ENCODE measurements at regions not wholly inside any gene's neighbourhood (a gene's known extent, or its start where the extent isn't known, plus 50 kb on each side); places are given as distances from the start of the nearest gene placed in this dataset.

DNA sequence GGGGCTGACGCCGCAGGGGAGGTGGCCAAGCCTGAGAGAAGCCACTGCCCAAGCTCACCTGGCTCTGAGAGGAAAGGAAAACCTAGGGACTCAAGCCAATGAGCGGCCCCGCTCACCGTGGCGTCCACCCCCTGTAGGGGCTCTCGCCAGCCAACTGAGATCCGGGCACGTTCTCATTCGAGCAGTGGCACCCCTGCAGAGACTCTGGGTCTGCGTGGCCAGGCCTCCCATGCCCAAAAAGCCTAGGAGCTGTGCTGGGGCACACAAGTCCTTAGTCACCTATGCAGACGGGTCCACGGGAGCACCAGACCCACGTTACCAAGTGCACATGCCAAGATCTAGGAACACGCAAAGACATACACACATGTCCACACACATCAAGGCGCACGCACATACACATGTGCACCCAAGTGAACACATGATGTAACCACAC, 106.2 kb downstream of the NCOR2 start:
- no peak for DNase-seq (ENCODE audit: low read depth in 4 of 4, low spot score in 3 of 4)

- DNase-seq (ENCODE audit: low read depth in 4 of 4, low spot score in 3 of 4) = no peak
Measured at GRCh38 chr12:124460771-124461170, 106.6 kb downstream of the NCOR2 start.

GRCh38 chr12:124459852-124460645, 107.4 kb downstream of the NCOR2 start:
- DNase-seq (ENCODE audit: low read depth in 4 of 4, low spot score in 3 of 4) = no peak

DNA sequence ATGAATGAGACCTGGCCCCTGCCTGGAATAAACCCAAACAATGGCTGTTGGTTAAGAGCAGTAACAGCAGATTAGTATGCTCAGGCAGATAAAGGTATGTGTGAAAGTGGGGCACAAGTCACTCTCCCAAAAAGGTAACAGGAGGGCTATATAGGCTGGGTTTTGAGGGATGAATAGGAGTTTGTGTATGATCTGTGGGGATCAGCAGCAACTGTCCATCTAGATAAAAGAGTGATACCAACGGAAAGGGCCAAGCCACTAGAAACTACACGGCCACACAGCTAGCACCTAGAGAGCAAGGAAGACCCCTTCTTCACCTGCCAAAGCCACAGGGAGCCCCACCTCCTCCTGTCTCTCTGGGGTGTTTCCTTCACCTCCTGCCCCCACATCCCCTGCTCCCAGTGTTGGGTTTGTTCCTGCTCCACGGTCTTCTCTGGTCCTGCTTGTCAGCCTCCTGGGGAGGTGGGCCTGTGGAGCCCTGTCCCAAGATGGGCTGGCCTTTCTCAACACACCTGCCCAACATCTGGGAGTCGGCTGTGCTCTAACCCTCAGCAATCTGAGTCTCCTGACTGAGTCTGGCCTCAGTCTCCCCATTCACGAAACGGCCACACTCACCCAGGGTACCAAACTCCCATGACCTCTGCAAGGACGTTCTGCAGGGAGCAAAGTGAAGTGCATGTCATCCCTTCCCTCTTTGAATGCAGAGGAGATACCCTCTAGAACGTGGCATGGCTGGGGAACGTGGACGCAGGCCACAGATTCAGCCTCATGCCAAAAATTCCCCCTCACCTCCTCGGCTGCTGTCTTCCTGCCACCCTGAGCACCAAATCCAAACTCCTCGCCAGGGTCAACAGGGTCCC, 108.2 kb downstream of the NCOR2 start:
- no peak for DNase-seq (ENCODE audit: low read depth in 4 of 4, low spot score in 3 of 4)

DNA sequence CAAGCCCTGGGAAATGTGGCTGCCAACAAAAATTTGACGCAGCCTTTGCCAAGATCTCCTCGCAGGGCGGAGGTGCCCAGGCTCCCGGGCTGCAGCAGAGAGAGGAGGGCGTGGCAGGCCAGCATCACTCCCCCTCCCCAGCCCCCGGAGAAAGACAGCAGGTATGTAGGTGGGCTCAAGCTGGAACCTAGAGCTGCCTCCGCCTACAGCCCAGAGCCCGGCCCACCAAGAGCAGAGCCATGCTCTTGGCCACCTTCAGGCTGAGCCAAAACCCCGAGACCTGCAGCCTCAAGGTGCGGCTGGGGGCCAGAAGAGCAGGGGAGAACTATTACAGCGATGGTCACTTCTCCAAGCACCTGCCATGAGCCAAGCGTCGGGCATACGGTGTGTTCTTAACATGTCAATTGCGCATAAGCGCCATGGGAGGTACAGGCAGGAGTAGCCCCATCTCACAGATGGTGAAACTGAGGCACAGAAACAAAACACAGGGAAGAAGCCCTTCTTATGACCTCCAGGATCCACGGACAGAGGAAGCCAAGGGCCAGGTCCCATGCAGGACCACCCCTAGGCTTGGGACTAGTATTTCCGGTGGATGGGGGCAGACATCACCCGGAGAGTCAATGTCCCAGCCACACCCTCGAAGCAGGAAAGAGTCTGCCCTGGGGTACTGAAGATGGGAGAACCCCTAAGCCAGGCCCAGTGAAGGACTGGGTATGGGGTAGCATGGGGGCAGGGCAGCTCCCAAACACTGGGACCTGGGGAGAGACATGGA, 109.0 kb downstream of the NCOR2 start:
- no peak for DNase-seq (ENCODE audit: low read depth in 4 of 4, low spot score in 3 of 4)

- DNase-seq (ENCODE audit: low read depth in 4 of 4, low spot score in 3 of 4) = no peak
Measured at GRCh38 chr12:124457287-124458219, 109.9 kb downstream of the NCOR2 start.

- DNase-seq (ENCODE audit: low read depth in 4 of 4, low spot score in 3 of 4) = no peak
Measured at GRCh38 chr12:124456652-124457152, 110.7 kb downstream of the NCOR2 start.

- DNase-seq (ENCODE audit: low read depth in 4 of 4, low spot score in 3 of 4) = no peak
Measured at GRCh38 chr12:124456133-124456651, 111.2 kb downstream of the NCOR2 start.

- DNase-seq (ENCODE audit: low read depth in 4 of 4, low spot score in 3 of 4) = no peak
Measured at GRCh38 chr12:124455336-124455735, 112.1 kb downstream of the NCOR2 start.

- no peak for DNase-seq (ENCODE audit: low read depth in 4 of 4, low spot score in 3 of 4)
Measured at GRCh38 chr12:124454735-124455134, 112.7 kb downstream of the NCOR2 start.

DNA sequence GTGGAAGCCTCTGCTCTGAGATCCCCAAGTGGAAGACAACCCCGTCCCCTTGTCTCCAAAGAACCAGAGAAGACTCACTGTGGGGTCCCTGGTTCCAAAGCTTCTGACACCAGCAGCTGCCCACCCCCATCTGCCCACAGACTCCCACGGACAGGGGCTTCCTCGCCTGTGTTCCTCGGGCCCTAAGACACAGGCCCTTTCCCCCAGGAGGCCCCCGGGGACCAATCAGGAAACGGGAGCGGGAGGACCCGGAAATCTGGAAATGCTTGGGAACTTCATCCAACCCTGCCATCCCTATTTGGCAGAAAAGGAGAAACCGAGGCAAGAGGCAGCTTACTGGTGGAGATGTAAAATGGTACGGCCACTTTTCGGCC, 113.1 kb downstream of the NCOR2 start:
- DNase-seq (ENCODE audit: low read depth in 4 of 4, low spot score in 3 of 4) = no peak

- no peak for DNase-seq (ENCODE audit: low read depth in 4 of 4, low spot score in 3 of 4)
Measured at GRCh38 chr12:124453419-124454351, 113.7 kb downstream of the NCOR2 start.

DNA sequence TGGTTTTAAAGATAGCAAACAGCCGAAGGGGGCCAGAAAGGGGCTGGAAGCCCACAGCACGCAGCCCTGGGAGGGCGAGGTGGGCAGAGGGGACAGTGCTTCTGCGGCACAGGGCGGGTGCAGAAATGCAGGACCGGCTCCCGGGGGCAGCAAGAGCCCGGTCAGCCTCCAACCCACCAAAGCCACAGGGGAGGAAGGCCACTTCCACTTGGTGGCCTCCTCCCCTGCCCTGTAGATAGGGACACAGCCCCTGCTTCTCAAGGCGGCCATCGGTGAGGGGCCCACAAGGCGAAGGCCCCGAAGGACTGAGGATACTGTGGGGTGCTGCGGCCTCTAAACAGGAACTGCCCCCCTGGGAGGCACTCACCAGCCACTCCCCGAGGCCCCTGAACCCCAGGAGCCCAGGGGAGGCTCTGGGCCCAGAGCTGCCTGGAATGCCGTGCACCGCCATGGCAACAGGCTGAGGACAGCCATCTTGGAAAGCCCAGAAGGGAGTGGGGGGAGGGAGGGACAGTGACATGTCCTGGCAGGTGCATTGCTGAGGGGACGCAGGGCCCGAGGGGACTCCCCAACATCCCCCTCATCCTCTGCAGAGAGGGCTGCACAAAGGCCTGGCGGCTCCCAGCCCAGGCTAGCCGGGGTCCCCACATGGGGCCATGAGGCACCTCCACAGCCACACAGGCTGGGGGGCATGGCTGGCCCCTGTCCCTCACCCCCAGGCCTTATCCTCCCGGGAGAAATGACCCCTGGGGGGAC, 114.7 kb downstream of the NCOR2 start:
- no peak for DNase-seq (ENCODE audit: low read depth in 4 of 4, low spot score in 3 of 4)

- no peak for DNase-seq (ENCODE audit: low read depth in 4 of 4, low spot score in 3 of 4)
Measured at GRCh38 chr12:124451637-124452243, 115.7 kb downstream of the NCOR2 start.

- no peak for DNase-seq (ENCODE audit: low read depth in 4 of 4, low spot score in 3 of 4)
Measured at GRCh38 chr12:124451016-124451415, 116.4 kb downstream of the NCOR2 start.

- DNase-seq (ENCODE audit: low read depth in 4 of 4, low spot score in 3 of 4) = no peak
Measured at GRCh38 chr12:124450376-124450750, 117.0 kb downstream of the NCOR2 start.

DNA sequence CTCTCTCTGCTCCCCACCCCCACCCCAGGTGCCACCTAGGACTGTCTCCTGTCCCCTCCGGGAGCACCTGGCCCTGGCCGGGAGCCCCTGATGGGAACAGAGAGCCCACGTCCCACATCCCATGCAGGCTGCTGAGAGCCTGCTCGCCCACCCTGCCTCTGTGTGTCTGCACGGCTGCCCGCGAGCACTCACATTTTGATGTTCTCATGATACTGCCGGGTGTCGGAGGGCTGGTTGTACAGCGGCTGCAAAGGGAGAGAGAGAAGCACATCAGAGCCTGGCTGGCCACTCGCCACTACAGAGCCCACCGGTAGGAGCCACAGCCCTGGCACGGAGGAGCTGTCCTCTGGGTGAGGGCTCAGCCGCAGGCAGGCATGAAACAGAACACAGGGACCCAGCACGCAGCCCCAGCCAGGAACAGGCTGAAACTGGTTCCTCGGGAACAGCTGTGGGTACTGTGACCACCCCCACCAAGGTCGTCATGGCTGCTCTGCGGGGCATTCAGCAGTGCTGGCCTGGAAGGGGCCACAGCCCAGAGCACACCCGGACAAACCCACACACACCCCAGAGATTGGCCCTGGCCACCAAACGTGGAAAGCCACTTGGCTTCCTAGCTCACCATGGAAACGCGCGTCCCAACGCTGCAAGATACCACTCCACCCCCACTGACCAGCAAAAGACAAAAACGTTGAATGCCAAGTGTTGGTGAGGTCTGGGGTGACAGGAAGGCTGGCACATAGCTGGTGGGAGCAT, 117.6 kb downstream of the NCOR2 start:
- DNase-seq (ENCODE audit: low read depth in 4 of 4, low spot score in 3 of 4) = no peak

Measured in right renal pelvis (tissue), 4 donors.